Activated CD4-positive, alpha-beta T cell treated with anti-CD3 and anti-CD28 coated beads for 36 hours (primary cell): ENCODE measurements at regions not wholly inside any gene's neighbourhood (a gene's known extent, or its start where the extent isn't known, plus 50 kb on each side); places are given as distances from the start of the nearest gene placed in this dataset.

Experiments
- ATAC-seq: fragments of 200-7000 bp; cut with Tn5 transposase; one replicate; pipeline ENCODE4 v1.10.0; 2021; ENCODE audit warnings: mild to moderate bottlenecking, moderate library complexity
- CTCF ChIA-PET: fragments of 350-600 bp; sonication (Branson Sonifier 250); formaldehyde crosslinking; loops from one replicate; lab custom pipeline; 2021; ENCODE audit warnings: antibody characterized with exemption; lab: Charles Lee
- POLR2A ChIA-PET: fragments of 350-600 bp; sonication (Branson Sonifier 250); formaldehyde crosslinking; loops from one replicate; lab custom pipeline; 2021; ENCODE audit warnings: antibody characterized with exemption, inconsistent platforms; lab: Charles Lee
- DNase-seq: peaks from one replicate; pipeline ENCODE4 v3.0.0-alpha.2; 2020
- H3K27ac Mint-ChIP-seq: one replicate; pipeline ENCODE4 v1.8.0; 2021; ENCODE audit warnings: mixed read lengths
- H3K27me3 Mint-ChIP-seq: one replicate; pipeline ENCODE4 v1.8.0; 2021; ENCODE audit warnings: mixed read lengths
- H3K36me3 Mint-ChIP-seq: one replicate; pipeline ENCODE4 v1.8.0; 2021; ENCODE audit warnings: low read depth, mixed read lengths
- H3K4me1 Mint-ChIP-seq: one replicate; pipeline ENCODE4 v1.8.0; 2021; ENCODE audit warnings: mixed read lengths
- H3K4me3 Mint-ChIP-seq: one replicate; pipeline ENCODE4 v1.8.0; 2021; ENCODE audit warnings: mild to moderate bottlenecking, moderate library complexity, mixed read lengths
- H3K9me3 Mint-ChIP-seq: one replicate; pipeline ENCODE4 v1.8.0; 2021; ENCODE audit warnings: low read depth, mixed read lengths
- intact Hi-C, 2 experiments: fragments of 100-400 bp; cut with DNase I in 1 of 2; cut with micrococcal nuclease in 1 of 2; formaldehyde crosslinking; loops; one replicate each; pipeline versions ENCODE4 v1.14.2 to v1.15.1; 2022 to 2024; cut with DNase I, micrococcal nuclease

- intact Hi-C loops: loop anchor here in 1 of 2 experiments (10.0 kb wide), 1 partner anchor 216 kb away; no protein-coding TSS in a partner anchor
Measured at GRCh38 chr2:18740474-18740881, 151.1 kb upstream of the NT5C1B start.

GRCh38 chr2:18731666-18732065, 142.3 kb upstream of the NT5C1B start:
- intact Hi-C loops: no loop called here
- Mint-ChIP-seq H3K27ac (no peak overlapping the region), H3K36me3 (peaks cover 2% of the 10 kb centered on the region), H3K27me3 (no peaks in the 10 kb centered on the region), H3K4me3 (no peak overlapping the region), H3K9me3 (peaks cover 7% of the 10 kb centered on the region), H3K4me1 (no peaks in the 10 kb centered on the region)
- POLR2A ChIA-PET: no interaction called here
- ATAC-seq: no peak
- CTCF ChIA-PET: no interaction called here
- DNase-seq: no peak

More at GRCh38 chr2:18740474-18740881, 151.1 kb upstream of the NT5C1B start:
- ChIA-PET POLR2A (no interaction called here), CTCF (no interaction called here)
- Mint-ChIP-seq H3K4me1 (no peaks in the 10 kb centered on the region), H3K36me3 (no peaks in the 10 kb centered on the region), H3K27ac (no peak overlapping the region), H3K4me3 (no peak overlapping the region), H3K9me3 (peaks cover 8% of the 10 kb centered on the region), H3K27me3 (no peaks in the 10 kb centered on the region)
- no peak for ATAC-seq
- no peak for DNase-seq

GRCh38 chr2:18724371-18725145, 135.2 kb upstream of the NT5C1B start:
- Mint-ChIP-seq H3K27me3 (no peaks in the 10 kb centered on the region), H3K27ac (no peak overlapping the region), H3K4me1 (no peaks in the 10 kb centered on the region), H3K36me3 (peaks cover 6% of the 10 kb centered on the region), H3K9me3 (no peaks in the 10 kb centered on the region), H3K4me3 (no peak overlapping the region)
- POLR2A ChIA-PET: no interaction called here
- ATAC-seq (no peak), DNase-seq (no peak)
- intact Hi-C loops: no loop called here
- CTCF ChIA-PET: no interaction called here

- DNase-seq: no peak
- no peaks in the 10 kb centered on the region for H3K4me1 Mint-ChIP-seq
- ChIA-PET POLR2A (no interaction called here), CTCF (no interaction called here)
- no peaks in the 10 kb centered on the region for H3K27me3 Mint-ChIP-seq
- intact Hi-C loops: no loop called here
- ATAC-seq: no peak
- H3K4me3 Mint-ChIP-seq: no peak overlapping the region
- H3K9me3 Mint-ChIP-seq: no peaks in the 10 kb centered on the region
- H3K36me3 Mint-ChIP-seq: peaks cover 6% of the 10 kb centered on the region
- no peak overlapping the region for H3K27ac Mint-ChIP-seq
Measured at GRCh38 chr2:18723219-18723618, 133.8 kb upstream of the NT5C1B start.

GRCh38 chr2:18722101-18722500, 132.7 kb upstream of the NT5C1B start:
- ATAC-seq: no peak
- H3K27ac Mint-ChIP-seq: no peak overlapping the region

GRCh38 chr2:18721038-18721922, 131.9 kb upstream of the NT5C1B start:
- peaks cover 6% of the 10 kb centered on the region for H3K36me3 Mint-ChIP-seq
- CTCF ChIA-PET: interaction anchor here (0.7 to 0.8 kb wide), 2 partner anchors 34 to 524 kb away, joined by 3 read pairs; no protein-coding TSS in a partner anchor
- ATAC-seq (no peak), DNase-seq (no peak)
- intact Hi-C loops: no loop called here
- POLR2A ChIA-PET: no interaction called here
- no peak overlapping the region for H3K4me3 Mint-ChIP-seq
- no peaks in the 10 kb centered on the region for H3K4me1 Mint-ChIP-seq
- H3K27me3 Mint-ChIP-seq: no peaks in the 10 kb centered on the region
- no peak overlapping the region for H3K27ac Mint-ChIP-seq
- H3K9me3 Mint-ChIP-seq: no peaks in the 10 kb centered on the region

More at GRCh38 chr2:18722101-18722500, 132.7 kb upstream of the NT5C1B start:
- no peak for DNase-seq
- ChIA-PET POLR2A (no interaction called here), CTCF (no interaction called here)
- intact Hi-C loops: no loop called here
- H3K9me3 Mint-ChIP-seq: no peaks in the 10 kb centered on the region
- no peaks in the 10 kb centered on the region for H3K27me3 Mint-ChIP-seq
- H3K4me3 Mint-ChIP-seq: no peak overlapping the region
- H3K36me3 Mint-ChIP-seq: peaks cover 6% of the 10 kb centered on the region
- no peaks in the 10 kb centered on the region for H3K4me1 Mint-ChIP-seq

- no peaks in the 10 kb centered on the region for H3K4me1 Mint-ChIP-seq
- no peak for DNase-seq
- no peak overlapping the region for H3K27ac Mint-ChIP-seq
- CTCF ChIA-PET: interaction anchor here (0.8 kb wide), 1 partner anchor 525 kb away, joined by 3 read pairs; no protein-coding TSS in a partner anchor
- H3K9me3 Mint-ChIP-seq: no peaks in the 10 kb centered on the region
- ATAC-seq: no peak
- no peak overlapping the region for H3K4me3 Mint-ChIP-seq
- POLR2A ChIA-PET: no interaction called here
- intact Hi-C loops: no loop called here
- H3K36me3 Mint-ChIP-seq: peaks cover 7% of the 10 kb centered on the region
- no peaks in the 10 kb centered on the region for H3K27me3 Mint-ChIP-seq
Measured at GRCh38 chr2:18719978-18720775, 130.8 kb upstream of the NT5C1B start.

GRCh38 chr2:18708203-18708715, 118.9 kb upstream of the NT5C1B start:
- no peak for ATAC-seq

GRCh38 chr2:18706001-18706400, 116.6 kb upstream of the NT5C1B start:
- no peaks in the 10 kb centered on the region for H3K9me3 Mint-ChIP-seq
- intact Hi-C loops: no loop called here
- H3K27me3 Mint-ChIP-seq: no peaks in the 10 kb centered on the region
- ATAC-seq (no peak), DNase-seq (no peak)
- H3K4me1 Mint-ChIP-seq: no peaks in the 10 kb centered on the region
- POLR2A ChIA-PET: no interaction called here
- H3K36me3 Mint-ChIP-seq: no peaks in the 10 kb centered on the region
- CTCF ChIA-PET: no interaction called here
- no peak overlapping the region for H3K27ac Mint-ChIP-seq
- H3K4me3 Mint-ChIP-seq: no peak overlapping the region

More at GRCh38 chr2:18708203-18708715, 118.9 kb upstream of the NT5C1B start:
- Mint-ChIP-seq H3K36me3 (peaks cover 3% of the 10 kb centered on the region), H3K9me3 (peaks cover 6% of the 10 kb centered on the region), H3K27ac (no peak overlapping the region), H3K4me1 (no peaks in the 10 kb centered on the region), H3K4me3 (no peak overlapping the region), H3K27me3 (no peaks in the 10 kb centered on the region)
- DNase-seq: no peak
- CTCF ChIA-PET: no interaction called here
- POLR2A ChIA-PET: no interaction called here
- intact Hi-C loops: no loop called here

- Mint-ChIP-seq H3K4me3 (no peak overlapping the region), H3K9me3 (no peaks in the 10 kb centered on the region), H3K27me3 (no peaks in the 10 kb centered on the region), H3K4me1 (no peaks in the 10 kb centered on the region), H3K27ac (no peak overlapping the region), H3K36me3 (no peaks in the 10 kb centered on the region)
- intact Hi-C loops: no loop called here
- CTCF ChIA-PET: interaction anchor here (0.6 to 0.9 kb wide), 2 partner anchors 14 to 188 kb away, joined by 3 read pairs; no protein-coding TSS in a partner anchor
- POLR2A ChIA-PET: no interaction called here
- DNase-seq (no peak), ATAC-seq (no peak)
Measured at GRCh38 chr2:18704276-18704675, 114.9 kb upstream of the NT5C1B start.

GRCh38 chr2:18703555-18703954, 114.2 kb upstream of the NT5C1B start:
- H3K27me3 Mint-ChIP-seq: no peaks in the 10 kb centered on the region
- ATAC-seq (no peak), DNase-seq (no peak)
- intact Hi-C loops: no loop called here
- no peaks in the 10 kb centered on the region for H3K36me3 Mint-ChIP-seq
- no peak overlapping the region for H3K27ac Mint-ChIP-seq
- H3K4me1 Mint-ChIP-seq: no peaks in the 10 kb centered on the region
- CTCF ChIA-PET: interaction anchor here (0.6 kb wide), 1 partner anchor 187 kb away, joined by 3 read pairs; no protein-coding TSS in a partner anchor
- H3K9me3 Mint-ChIP-seq: no peaks in the 10 kb centered on the region
- no peak overlapping the region for H3K4me3 Mint-ChIP-seq
- POLR2A ChIA-PET: interaction anchor here (0.6 kb wide), 1 partner anchor 301 kb away, joined by 3 read pairs; no protein-coding TSS in a partner anchor
